ENCODE measurements at regions not wholly inside any gene's neighbourhood (a gene's known extent, or its start where the extent isn't known, plus 50 kb on each side); places are given as distances from the start of the nearest gene placed in this dataset.

GRCh38 chr13:107712145-107712860 lies 503.0 kb downstream of the LIG4 start:
- TF ChIP-seq CTCF (IDR thresholded peaks at IDR 0.05; ENCODE audit: insufficient read depth, low read depth, low read length) (no peak), EZH2 (IDR thresholded peaks at IDR 0.05; ENCODE audit: insufficient read depth, low read length) (no peak)

All from astrocyte (in vitro differentiated cells and primary cell).